ENCODE measurements at regions not wholly inside any gene's neighbourhood (a gene's known extent, or its start where the extent isn't known, plus 50 kb on each side); places are given as distances from the start of the nearest gene placed in this dataset.

DNA sequence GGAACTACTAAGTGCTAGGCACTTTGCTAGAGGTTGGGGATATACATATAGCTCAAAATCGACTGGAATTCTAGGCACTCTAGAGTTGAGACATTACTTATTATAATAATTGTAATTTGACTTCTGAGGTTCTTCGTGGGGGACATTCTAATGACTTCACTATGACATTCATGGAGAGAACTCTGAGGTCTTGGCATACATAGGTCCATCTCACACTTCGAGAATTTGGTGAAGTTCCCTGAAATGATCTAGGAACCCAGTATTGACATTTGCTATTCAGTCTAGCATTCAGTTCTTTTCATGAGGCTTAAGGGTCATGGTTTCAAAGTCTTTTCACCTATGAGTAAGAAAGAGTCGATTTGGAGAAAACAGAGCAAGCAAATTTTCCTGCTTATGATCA is 446.6 kb upstream of the JAG1 start (continued):
- TF ChIP-seq, protein P1, sequence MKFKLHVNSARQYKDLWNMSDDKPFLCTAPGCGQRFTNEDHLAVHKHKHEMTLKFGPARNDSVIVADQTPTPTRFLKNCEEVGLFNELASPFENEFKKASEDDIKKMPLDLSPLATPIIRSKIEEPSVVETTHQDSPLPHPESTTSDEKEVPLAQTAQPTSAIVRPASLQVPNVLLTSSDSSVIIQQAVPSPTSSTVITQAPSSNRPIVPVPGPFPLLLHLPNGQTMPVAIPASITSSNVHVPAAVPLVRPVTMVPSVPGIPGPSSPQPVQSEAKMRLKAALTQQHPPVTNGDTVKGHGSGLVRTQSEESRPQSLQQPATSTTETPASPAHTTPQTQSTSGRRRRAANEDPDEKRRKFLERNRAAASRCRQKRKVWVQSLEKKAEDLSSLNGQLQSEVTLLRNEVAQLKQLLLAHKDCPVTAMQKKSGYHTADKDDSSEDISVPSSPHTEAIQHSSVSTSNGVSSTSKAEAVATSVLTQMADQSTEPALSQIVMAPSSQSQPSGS (IDR thresholded peaks at IDR 0.05; ENCODE audit: low read length): no peak
- TF ChIP-seq SMAD1 (IDR thresholded peaks at IDR 0.05; ENCODE audit: low read depth, partially characterized antibody): no peak
- TF ChIP-seq ZZZ3 (IDR thresholded peaks at IDR 0.05; ENCODE audit: control insufficient read depth, insufficient read length, low read depth): no peak
- TF ChIP-seq, protein P2, sequence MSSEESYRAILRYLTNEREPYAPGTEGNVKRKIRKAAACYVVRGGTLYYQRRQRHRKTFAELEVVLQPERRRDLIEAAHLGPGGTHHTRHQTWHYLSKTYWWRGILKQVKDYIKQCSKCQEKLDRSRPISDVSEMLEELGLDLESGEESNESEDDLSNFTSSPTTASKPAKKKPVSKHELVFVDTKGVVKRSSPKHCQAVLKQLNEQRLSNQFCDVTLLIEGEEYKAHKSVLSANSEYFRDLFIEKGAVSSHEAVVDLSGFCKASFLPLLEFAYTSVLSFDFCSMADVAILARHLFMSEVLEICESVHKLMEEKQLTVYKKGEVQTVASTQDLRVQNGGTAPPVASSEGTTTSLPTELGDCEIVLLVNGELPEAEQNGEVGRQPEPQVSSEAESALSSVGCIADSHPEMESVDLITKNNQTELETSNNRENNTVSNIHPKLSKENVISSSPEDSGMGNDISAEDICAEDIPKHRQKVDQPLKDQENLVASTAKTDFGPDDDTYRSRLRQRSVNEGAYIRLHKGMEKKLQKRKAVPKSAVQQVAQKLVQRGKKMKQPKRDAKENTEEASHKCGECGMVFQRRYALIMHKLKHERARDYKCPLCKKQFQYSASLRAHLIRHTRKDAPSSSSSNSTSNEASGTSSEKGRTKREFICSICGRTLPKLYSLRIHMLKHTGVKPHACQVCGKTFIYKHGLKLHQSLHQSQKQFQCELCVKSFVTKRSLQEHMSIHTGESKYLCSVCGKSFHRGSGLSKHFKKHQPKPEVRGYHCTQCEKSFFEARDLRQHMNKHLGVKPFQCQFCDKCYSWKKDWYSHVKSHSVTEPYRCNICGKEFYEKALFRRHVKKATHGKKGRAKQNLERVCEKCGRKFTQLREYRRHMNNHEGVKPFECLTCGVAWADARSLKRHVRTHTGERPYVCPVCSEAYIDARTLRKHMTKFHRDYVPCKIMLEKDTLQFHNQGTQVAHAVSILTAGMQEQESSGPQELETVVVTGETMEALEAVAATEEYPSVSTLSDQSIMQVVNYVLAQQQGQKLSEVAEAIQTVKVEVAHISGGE (CRISPR knock-in tag; IDR thresholded peaks at IDR 0.05): no peak
- no peak for TF ChIP-seq HDAC6 (IDR thresholded peaks at IDR 0.05; ENCODE audit: unreplicated experiment)

DNA sequence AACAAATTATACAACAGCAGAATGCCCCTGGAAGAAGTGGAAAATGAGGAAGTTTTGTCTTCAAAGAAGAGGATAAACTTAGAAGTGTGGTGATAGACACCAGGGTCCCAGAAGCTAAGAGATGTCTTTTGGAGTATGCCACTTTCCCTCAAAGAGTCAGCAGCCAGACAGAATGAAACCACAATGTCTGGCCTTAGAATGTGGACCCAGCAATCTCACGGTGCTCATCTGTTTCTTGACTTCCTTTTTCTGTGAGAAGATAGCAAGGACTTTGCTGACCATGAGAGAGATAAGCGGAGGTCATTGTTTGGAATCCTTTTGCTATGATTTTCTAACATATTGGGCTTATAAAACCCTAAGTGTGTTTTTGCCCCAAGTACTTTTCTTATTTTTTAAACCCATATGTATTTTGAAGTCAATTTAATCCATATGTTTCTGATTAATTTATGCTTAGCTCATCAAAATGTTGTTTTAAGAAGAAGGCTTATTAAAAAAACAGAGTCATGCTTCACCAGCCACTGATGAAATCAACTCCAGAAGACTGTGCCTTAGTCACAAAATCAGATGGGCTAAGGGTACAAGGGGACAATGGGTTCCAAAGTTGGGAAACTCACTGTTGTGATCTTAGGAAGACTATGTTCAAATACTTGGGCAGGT is 451.2 kb upstream of the JAG1 start:
- no peak for TF ChIP-seq RBBP5 (conservative IDR thresholded peaks at IDR 0.05)
- TF ChIP-seq SPI1 (IDR thresholded peaks at IDR 0.05; ENCODE audit: borderline replicate concordance, insufficient read depth, low read depth, low read length): peak; percentile 23; the same call in 1 of the 2 replicates
- TF ChIP-seq NFYB (IDR thresholded peaks at IDR 0.05; ENCODE audit: insufficient read depth, low read depth, low read length): no peak
- no peak for TF ChIP-seq YBX1 (IDR thresholded peaks at IDR 0.05)
- in situ Hi-C loops (cut with MboI) (no loop called here), intact Hi-C loops (cut with micrococcal nuclease; ENCODE audit: unreplicated experiment) (loop anchor here (10.0 kb wide), 1 partner anchor 450 kb away; the partner anchor contains the start of gene JAG1)
- H3K27ac ChIP-seq (ENCODE audit: control insufficient read depth, insufficient read depth): no peak overlapping the region
- no peaks in the 10 kb centered on the region for H4K20me1 ChIP-seq (ENCODE audit: control insufficient read depth, insufficient read depth)
- no peak overlapping the region for H3K9ac ChIP-seq (ENCODE audit: control insufficient read depth, insufficient read depth, low read length)
- WGBS (ENCODE audit: insufficient coverage, insufficient replicate concordance, low lambda C conversion rate, missing lambda C conversion rate): 18% methylated on average over 2 of the region's 2 CpGs
- no peak overlapping the region for H3K4me2 ChIP-seq (ENCODE audit: control insufficient read depth, insufficient read depth)
- no peaks in the 10 kb centered on the region for H3K9me3 ChIP-seq (replicated peaks; ENCODE audit: control insufficient read depth, insufficient read depth, low read length)
- no peaks in the 10 kb centered on the region for H3K36me3 ChIP-seq (ENCODE audit: control insufficient read depth in 2 of 2, insufficient read depth in 2 of 2, low read length in 1 of 2)
- no peak overlapping the region for H2AFZ ChIP-seq (ENCODE audit: control insufficient read depth, low read depth, low read length)
- CTCF ChIA-PET: interaction anchor here (1.2 to 1.3 kb wide), 2 partner anchors 12 to 567 kb away, joined by 3 read pairs; no protein-coding TSS in a partner anchor
- ATAC-seq (0 out of 3 replicates have a peak, but pooled peaks have one; percentile 19), DNase-seq (ENCODE audit: low read depth, low spot score) (no peak), FAIRE-seq (no peak)
- no peaks in the 10 kb centered on the region for H3K27me3 ChIP-seq (replicated peaks in 1 of 2; ENCODE audit: control insufficient read depth in 2 of 2, insufficient read depth in 2 of 2, low read length in 1 of 2)
- POLR2A ChIA-PET: no interaction called here
- no peaks in the 10 kb centered on the region for H3K4me1 ChIP-seq (ENCODE audit: control insufficient read depth, insufficient read depth, low read length)
- no TSS peak for BruUV-seq (replicated peaks)
- H3K79me2 ChIP-seq (ENCODE audit: control insufficient read depth, insufficient read depth, low read length): no peaks in the 10 kb centered on the region
- RAD21 ChIA-PET (ENCODE audit: unreplicated experiment): no interaction called here
- H3K4me3 ChIP-seq: no peak overlapping the region
- SMC1A ChIA-PET (ENCODE audit: uncharacterized antibody, unreplicated experiment): interaction anchor here (0.7 to 0.9 kb wide), 3 partner anchors 10 to 421 kb away, joined by 3 read pairs; no protein-coding TSS in a partner anchor

Data from GM12878 (cell line).